ENCODE measurements at regions not wholly inside any gene's neighbourhood (a gene's known extent, or its start where the extent isn't known, plus 50 kb on each side); places are given as distances from the start of the nearest gene placed in this dataset.

GRCh38 chr13:106172176-106172905 lies 363.1 kb downstream of the EFNB2 start:
- DNase-seq (ENCODE audit: low spot score) = no peak
- Histone ChIP-seq H3K4me1 (ENCODE audit: insufficient read depth, low read length, poor library complexity, severe bottlenecking) (no peaks in the 10 kb centered on the region), H3K36me3 (ENCODE audit: insufficient read depth, low read length) (no peaks in the 10 kb centered on the region), H3K27ac (ENCODE audit: low read depth, low read length, poor library complexity, severe bottlenecking) (no peak overlapping the region), H3K9me2 (ENCODE audit: insufficient read depth, low read length) (no peaks in the 10 kb centered on the region), H3K4me2 (ENCODE audit: low read length) (no peak overlapping the region), H2AFZ (ENCODE audit: low read length) (no peak overlapping the region), H3K4me3 (ENCODE audit: low read depth, low read length, poor library complexity, severe bottlenecking) (no peak overlapping the region), H3K9me3 (ENCODE audit: low read length) (no peaks in the 10 kb centered on the region), H4K20me1 (ENCODE audit: insufficient read depth, low read length) (no peaks in the 10 kb centered on the region), H3K79me2 (ENCODE audit: insufficient read depth, low read depth, low read length) (no peaks in the 10 kb centered on the region)
- ChIA-PET POLR2A (no interaction called here), CTCF (ENCODE audit: unreplicated experiment) (no interaction called here)
- intact Hi-C loops (cut with micrococcal nuclease; ENCODE audit: unreplicated experiment) = no loop called here
- no peak for TF ChIP-seq EZH2phosphoT487 (IDR thresholded peaks at IDR 0.05; ENCODE audit: borderline replicate concordance, low read depth, low read length)
- TF ChIP-seq, protein P1, sequence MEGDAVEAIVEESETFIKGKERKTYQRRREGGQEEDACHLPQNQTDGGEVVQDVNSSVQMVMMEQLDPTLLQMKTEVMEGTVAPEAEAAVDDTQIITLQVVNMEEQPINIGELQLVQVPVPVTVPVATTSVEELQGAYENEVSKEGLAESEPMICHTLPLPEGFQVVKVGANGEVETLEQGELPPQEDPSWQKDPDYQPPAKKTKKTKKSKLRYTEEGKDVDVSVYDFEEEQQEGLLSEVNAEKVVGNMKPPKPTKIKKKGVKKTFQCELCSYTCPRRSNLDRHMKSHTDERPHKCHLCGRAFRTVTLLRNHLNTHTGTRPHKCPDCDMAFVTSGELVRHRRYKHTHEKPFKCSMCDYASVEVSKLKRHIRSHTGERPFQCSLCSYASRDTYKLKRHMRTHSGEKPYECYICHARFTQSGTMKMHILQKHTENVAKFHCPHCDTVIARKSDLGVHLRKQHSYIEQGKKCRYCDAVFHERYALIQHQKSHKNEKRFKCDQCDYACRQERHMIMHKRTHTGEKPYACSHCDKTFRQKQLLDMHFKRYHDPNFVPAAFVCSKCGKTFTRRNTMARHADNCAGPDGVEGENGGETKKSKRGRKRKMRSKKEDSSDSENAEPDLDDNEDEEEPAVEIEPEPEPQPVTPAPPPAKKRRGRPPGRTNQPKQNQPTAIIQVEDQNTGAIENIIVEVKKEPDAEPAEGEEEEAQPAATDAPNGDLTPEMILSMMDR (conservative IDR thresholded peaks at IDR 0.05; ENCODE audit: low read length) = no peak
- BruUV-seq (replicated peaks) = no TSS peak

DNA sequence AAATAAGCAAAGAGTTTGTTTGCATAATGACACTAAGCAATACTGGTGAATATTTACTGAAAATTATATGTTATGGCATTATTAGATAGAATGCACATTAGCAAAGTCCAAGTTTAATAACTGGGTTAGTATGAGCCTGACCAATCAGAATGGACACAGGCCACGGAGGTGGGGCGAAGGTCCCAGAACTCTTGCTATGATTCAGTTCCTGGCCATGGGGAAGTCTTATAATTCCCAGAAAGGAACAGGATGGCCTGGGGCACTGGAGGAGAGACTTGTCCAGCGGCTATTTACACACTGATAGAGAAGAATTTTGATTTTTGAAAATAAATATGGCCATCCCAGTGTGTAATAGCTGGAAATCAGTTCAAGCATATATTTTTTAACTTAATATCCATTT lies 372.0 kb downstream of the EFNB2 start:
- POLR2A ChIA-PET = no interaction called here
- no peaks in the 10 kb centered on the region for H3K9me2 ChIP-seq (ENCODE audit: insufficient read depth, low read length)

GRCh38 chr13:106161146-106161545 lies 374.3 kb downstream of the EFNB2 start:
- no peak overlapping the region for H2AFZ ChIP-seq (ENCODE audit: low read length)
- H3K4me1 ChIP-seq (ENCODE audit: insufficient read depth, low read length, poor library complexity, severe bottlenecking) = no peaks in the 10 kb centered on the region
- H3K79me2 ChIP-seq (ENCODE audit: insufficient read depth, low read depth, low read length) = no peaks in the 10 kb centered on the region
- POLR2A ChIA-PET = no interaction called here
- H3K4me2 ChIP-seq (ENCODE audit: low read length) = no peak overlapping the region
- TF ChIP-seq, protein P1 (conservative IDR thresholded peaks at IDR 0.05; ENCODE audit: low read length) = no peak
- TF ChIP-seq EZH2phosphoT487 (IDR thresholded peaks at IDR 0.05; ENCODE audit: borderline replicate concordance, low read depth, low read length) = no peak
- BruUV-seq (replicated peaks) = no TSS peak
- H3K9me3 ChIP-seq (ENCODE audit: low read length) = no peaks in the 10 kb centered on the region
- H4K20me1 ChIP-seq (ENCODE audit: insufficient read depth, low read length) = no peaks in the 10 kb centered on the region
- H3K27ac ChIP-seq (ENCODE audit: low read depth, low read length, poor library complexity, severe bottlenecking) = no peak overlapping the region
- CTCF ChIA-PET (ENCODE audit: unreplicated experiment) = no interaction called here
- no peaks in the 10 kb centered on the region for H3K9me2 ChIP-seq (ENCODE audit: insufficient read depth, low read length)
- DNase-seq (ENCODE audit: low spot score) = no peak
- intact Hi-C loops (cut with micrococcal nuclease; ENCODE audit: unreplicated experiment) = no loop called here
- no peaks in the 10 kb centered on the region for H3K36me3 ChIP-seq (ENCODE audit: insufficient read depth, low read length)
- H3K4me3 ChIP-seq (ENCODE audit: low read depth, low read length, poor library complexity, severe bottlenecking) = no peak overlapping the region

More for the DNA sequence above, 372.0 kb downstream of the EFNB2 start:
- H2AFZ ChIP-seq (ENCODE audit: low read length) = no peak overlapping the region
- H3K4me1 ChIP-seq (ENCODE audit: insufficient read depth, low read length, poor library complexity, severe bottlenecking) = no peaks in the 10 kb centered on the region
- TF ChIP-seq, protein P1 (conservative IDR thresholded peaks at IDR 0.05; ENCODE audit: low read length) = no peak
- no peak for TF ChIP-seq EZH2phosphoT487 (IDR thresholded peaks at IDR 0.05; ENCODE audit: borderline replicate concordance, low read depth, low read length)
- H4K20me1 ChIP-seq (ENCODE audit: insufficient read depth, low read length) = no peaks in the 10 kb centered on the region
- H3K27ac ChIP-seq (ENCODE audit: low read depth, low read length, poor library complexity, severe bottlenecking) = no peak overlapping the region
- no peak overlapping the region for H3K4me2 ChIP-seq (ENCODE audit: low read length)
- BruUV-seq (replicated peaks) = no TSS peak
- no peaks in the 10 kb centered on the region for H3K36me3 ChIP-seq (ENCODE audit: insufficient read depth, low read length)
- H3K79me2 ChIP-seq (ENCODE audit: insufficient read depth, low read depth, low read length) = no peaks in the 10 kb centered on the region
- no peak for DNase-seq (ENCODE audit: low spot score)
- no peak overlapping the region for H3K4me3 ChIP-seq (ENCODE audit: low read depth, low read length, poor library complexity, severe bottlenecking)
- intact Hi-C loops (cut with micrococcal nuclease; ENCODE audit: unreplicated experiment) = no loop called here
- CTCF ChIA-PET (ENCODE audit: unreplicated experiment) = no interaction called here
- H3K9me3 ChIP-seq (ENCODE audit: low read length) = no peaks in the 10 kb centered on the region

Measured in OCI-LY7 (cell line).